K562 (cell line): ENCODE measurements at regions not wholly inside any gene's neighbourhood (a gene's known extent, or its start where the extent isn't known, plus 50 kb on each side); places are given as distances from the start of the nearest gene placed in this dataset.

Experiments used
- ATAC-seq: fragments of 200-7000 bp; cut with Tn5 transposase; 3 replicates; pipeline ENCODE4 v1.9.1; 2020; ENCODE audit warnings: moderate library complexity
- BruUV-seq: library from RNA; stranded (reverse); fragments of 400-500 nt; replicated peaks from 2 replicates; lab custom pipeline; 2021; lab: Mats Ljungman, UMichigan
- CTCF ChIA-PET: fragments of 300-600 bp; formaldehyde crosslinking; extraction: SDS; loops from one replicate; lab custom pipeline; 2021; ENCODE audit warnings: low intra/inter-chr PET ratio; lab: Yijun Ruan, JAX
- POLR2A ChIA-PET: fragments of 300-600, 350-650 bp; sonication (Branson Sonifier 250); formaldehyde crosslinking; extraction: SDS; loops from one replicate; lab custom pipeline; 2021; ENCODE audit warnings: antibody characterized with exemption, inconsistent platforms; lab: Yijun Ruan, JAX
- DNase-seq, 4 experiments: peaks; one replicate each; pipeline versions ENCODE4 v3.0.0 to v3.0.0-alpha.2; 2011 to 2018; ENCODE audit warnings: low spot score in 3 of 4, mixed read lengths in 3 of 4; ENCODE audit errors: extremely low read depth in 1 of 4
- FAIRE-seq: peaks from 2 replicates; lab custom pipeline; 2011; peaks lifted over from hg19 to GRCh38; lab: Jason Lieb, UNC
- H2AFZ ChIP-seq: 2 replicates; pipeline ENCODE4 v1.6.0; 2011; ENCODE audit warnings: low read depth, low read length, control low read depth, inconsistent platforms
- H3K27ac ChIP-seq: fragments of 200-600 bp; 3 replicates; pipeline ENCODE4 v1.8.0; 2011; ENCODE audit warnings: low read depth, mild to moderate bottlenecking, control low read depth, inconsistent platforms, low read length, moderate library complexity, mixed read lengths; ENCODE audit errors: extremely low read depth
- H3K27me3 ChIP-seq, 2 experiments: fragments of 300-600 bp in 1 of 2; 2 replicates in 1 of 2; 3 replicates in 1 of 2; pipeline versions ENCODE4 v1.6.0 to v1.8.0; 2011; ENCODE audit warnings: inconsistent platforms in 2 of 2, low read length in 2 of 2, mild to moderate bottlenecking in 1 of 2, mixed read lengths in 1 of 2, moderate library complexity in 1 of 2; ENCODE audit not compliant: control insufficient read depth in 2 of 2, insufficient read depth in 2 of 2
- H3K36me3 ChIP-seq: fragments of 300-600 bp; 3 replicates; pipeline ENCODE4 v1.8.0; 2011; ENCODE audit warnings: mild to moderate bottlenecking, low read length, inconsistent platforms; ENCODE audit not compliant: control insufficient read depth, insufficient read depth
- H3K4me1 ChIP-seq, 2 experiments: fragments of 200-600 bp in 1 of 2; replicated peaks in 1 of 2; 2 replicates in 1 of 2; 3 replicates in 1 of 2; pipeline versions ENCODE4 v1.5.1 to v1.8.0; 2011; ENCODE audit warnings: inconsistent platforms in 2 of 2, low read length in 2 of 2, mild to moderate bottlenecking in 1 of 2, mixed read lengths in 1 of 2, moderate library complexity in 1 of 2; ENCODE audit not compliant: control insufficient read depth in 2 of 2, insufficient read depth in 2 of 2
- H3K4me2 ChIP-seq: 2 replicates; pipeline ENCODE4 v1.6.1; 2011; ENCODE audit warnings: low read length, control low read depth, inconsistent platforms, mixed read lengths; ENCODE audit not compliant: insufficient read depth
- H3K4me3 ChIP-seq: fragments of 200-600 bp; sonication (generic), shearing (Covaris generic); 2 replicates; pipeline ENCODE4 v1.5.1; 2016; ENCODE audit warnings: control low read depth, inconsistent platforms
- H3K79me2 ChIP-seq: fragments of 200-600 bp; 3 replicates; pipeline ENCODE4 v1.8.0; 2011; ENCODE audit warnings: low read length, inconsistent platforms; ENCODE audit not compliant: control insufficient read depth, insufficient read depth
- H3K9ac ChIP-seq, 2 experiments: 2 replicates each; pipeline versions ENCODE4 v1.6.0 to v1.6.1; 2011; ENCODE audit warnings: low read depth in 2 of 2, low read length in 2 of 2, control low read depth in 1 of 2, inconsistent platforms in 1 of 2, mild to moderate bottlenecking in 1 of 2, mixed read lengths in 1 of 2; ENCODE audit not compliant: insufficient read depth in 1 of 2
- H3K9me1 ChIP-seq: one replicate; pipeline ENCODE4 v1.6.0; 2011; ENCODE audit warnings: inconsistent platforms, mild to moderate bottlenecking, low read length, moderate library complexity; ENCODE audit not compliant: control insufficient read depth, insufficient read depth
- H3K9me3 ChIP-seq: replicated peaks from 2 replicates; pipeline ENCODE4 v1.5.1; 2011; ENCODE audit warnings: low read depth, low read length, inconsistent platforms; ENCODE audit not compliant: control insufficient read depth, insufficient read depth
- H4K20me1 ChIP-seq: replicated peaks from 2 replicates; pipeline ENCODE4 v1.6.1; 2011; ENCODE audit warnings: low read length, inconsistent platforms, mixed read lengths; ENCODE audit not compliant: control insufficient read depth, insufficient read depth
- CUX1 ChIP-seq: fragments of 200-800 bp; sonication (Bioruptor generic); IDR thresholded peaks from 2 replicates; pipeline ENCODE4 v1.6.1; 2016; ENCODE audit warnings: missing genetic modification characterization, missing compliant biosample characterization
- IRF2 ChIP-seq: sonication (generic); formaldehyde crosslinking; IDR thresholded peaks from 2 replicates; pipeline ENCODE4 v1.8.1; 2022; ENCODE audit warnings: mild to moderate bottlenecking, missing genetic modification reagents
- KAT2B ChIP-seq: IDR thresholded peaks from one replicate; pipeline ENCODE4 v1.6.1; 2012; ENCODE audit warnings: low read depth, mild to moderate bottlenecking, control low read depth, inconsistent platforms, low read length, moderate library complexity
- MAFF ChIP-seq: IDR thresholded peaks from 2 replicates; pipeline ENCODE4 v1.6.1; 2012; ENCODE audit warnings: low read length, improper control_type of control experiment
- MAFG ChIP-seq: fragments of 450-650 bp; conservative IDR thresholded peaks from 2 replicates; pipeline ENCODE4 v1.6.1; 2016; ENCODE audit warnings: missing genetic modification characterization, missing compliant biosample characterization
- PHTF2 ChIP-seq: fragments of 250-450 bp; sonication (Bioruptor Pico); IDR thresholded peaks from 2 replicates; pipeline ENCODE4 v1.5.0; 2021; ENCODE audit warnings: mild to moderate bottlenecking
- ZC3H8 ChIP-seq: fragments of 450-650 bp; IDR thresholded peaks from 2 replicates; pipeline ENCODE4 v1.6.1; 2017
- ZNF316 ChIP-seq: fragments of 450-650 bp; IDR thresholded peaks from 2 replicates; pipeline ENCODE4 v1.6.1; 2016
- WGBS: fragments of 100-300 bp; shearing (Covaris generic); methylation state at CpG from one replicate; pipeline ENCODE4 v1.1.6; 2016; ENCODE audit warnings: low coverage, mixed read lengths; ENCODE audit not compliant: insufficient coverage; ENCODE audit errors: missing lambda C conversion rate; 5-methylcytosine and 5-hydroxymethylcytosine counted together
- in situ Hi-C: fragments of 300-500 bp; cut with MboI; formaldehyde crosslinking; loops from 4 replicates; pipeline ENCODE4 v1.15.0; 2018; ENCODE audit warnings: inconsistent platforms, mixed read lengths
- intact Hi-C: fragments of 100-400 bp; cut with micrococcal nuclease; formaldehyde crosslinking; loops from 2 replicates; pipeline ENCODE4 v1.14.2; 2022

- peak; percentile 11 for FAIRE-seq
- H3K9ac ChIP-seq, result no peak overlapping the region
- CTCF ChIA-PET, result no interaction called here
- TF ChIP-seq IRF2 (CRISPR knock-in tag), result no peak
- peak; percentile 66 for TF ChIP-seq ZNF316
- no peak for TF ChIP-seq KAT2B
- no peak for TF ChIP-seq PHTF2 (CRISPR knock-in tag)
- TF ChIP-seq ZC3H8, result no peak
- TF ChIP-seq MAFF, result 0 out of 2 replicates have a peak, but pooled peaks have one; percentile 40
- no peak for TF ChIP-seq CUX1 (CRISPR knock-in tag)
- TF ChIP-seq MAFG (tag), result peak; percentile 52
These were observed 488.3 kb downstream of the TNS3 start for GRCh38 chr7:47093320-47094234.

More at GRCh38 chr7:47093320-47094234, 488.3 kb downstream of the TNS3 start:
- H4K20me1 ChIP-seq, result no peaks in the 10 kb centered on the region
- H3K4me3 ChIP-seq, result no peak overlapping the region
- H3K9me1 ChIP-seq, result no peaks in the 10 kb centered on the region
- H3K4me2 ChIP-seq, result no peak overlapping the region
- H2AFZ ChIP-seq, result no peak overlapping the region
- intact Hi-C loops, result no loop called here
- H3K9me3 ChIP-seq, result no peaks in the 10 kb centered on the region
- no peak overlapping the region for H3K27ac ChIP-seq
- no peaks in the 10 kb centered on the region for H3K79me2 ChIP-seq
- no peaks in the 10 kb centered on the region for H3K4me1 ChIP-seq
- no TSS peak for BruUV-seq
- DNase-seq (no peak), ATAC-seq (no peak)
- H3K36me3 ChIP-seq, result no peaks in the 10 kb centered on the region
- in situ Hi-C loops, result no loop called here
- no peaks in the 10 kb centered on the region for H3K27me3 ChIP-seq
- POLR2A ChIA-PET, result no interaction called here
- 0% methylated on average over 7 of the region's 7 CpGs for WGBS
